ENCODE measurements at regions not wholly inside any gene's neighbourhood (a gene's known extent, or its start where the extent isn't known, plus 50 kb on each side); places are given as distances from the start of the nearest gene placed in this dataset.

DNA sequence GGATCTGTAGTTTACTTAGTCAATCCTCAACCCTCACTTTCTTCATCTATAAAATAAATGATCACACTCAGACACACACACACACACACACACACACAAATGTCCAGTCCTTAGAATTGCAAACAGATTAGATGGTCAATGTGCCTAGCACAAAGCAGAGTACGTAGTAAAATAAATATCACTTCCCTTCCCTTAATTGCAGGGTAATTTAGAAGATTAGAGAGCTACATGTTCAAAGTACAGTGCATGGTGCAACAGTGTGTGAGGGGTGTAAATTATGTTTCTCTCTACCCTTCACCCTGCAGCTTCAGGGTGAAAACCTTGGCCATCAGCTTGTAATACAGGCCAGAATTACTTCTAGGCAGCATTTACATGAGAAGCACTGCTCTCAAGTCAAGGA, 187.0 kb upstream of the GHITM start:
- TF ChIP-seq, protein P1, sequence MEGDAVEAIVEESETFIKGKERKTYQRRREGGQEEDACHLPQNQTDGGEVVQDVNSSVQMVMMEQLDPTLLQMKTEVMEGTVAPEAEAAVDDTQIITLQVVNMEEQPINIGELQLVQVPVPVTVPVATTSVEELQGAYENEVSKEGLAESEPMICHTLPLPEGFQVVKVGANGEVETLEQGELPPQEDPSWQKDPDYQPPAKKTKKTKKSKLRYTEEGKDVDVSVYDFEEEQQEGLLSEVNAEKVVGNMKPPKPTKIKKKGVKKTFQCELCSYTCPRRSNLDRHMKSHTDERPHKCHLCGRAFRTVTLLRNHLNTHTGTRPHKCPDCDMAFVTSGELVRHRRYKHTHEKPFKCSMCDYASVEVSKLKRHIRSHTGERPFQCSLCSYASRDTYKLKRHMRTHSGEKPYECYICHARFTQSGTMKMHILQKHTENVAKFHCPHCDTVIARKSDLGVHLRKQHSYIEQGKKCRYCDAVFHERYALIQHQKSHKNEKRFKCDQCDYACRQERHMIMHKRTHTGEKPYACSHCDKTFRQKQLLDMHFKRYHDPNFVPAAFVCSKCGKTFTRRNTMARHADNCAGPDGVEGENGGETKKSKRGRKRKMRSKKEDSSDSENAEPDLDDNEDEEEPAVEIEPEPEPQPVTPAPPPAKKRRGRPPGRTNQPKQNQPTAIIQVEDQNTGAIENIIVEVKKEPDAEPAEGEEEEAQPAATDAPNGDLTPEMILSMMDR (IDR thresholded peaks at IDR 0.05), result no peak
- TF ChIP-seq POLR2A (IDR thresholded peaks at IDR 0.05) (no peak), EP300 (IDR thresholded peaks at IDR 0.05) (no peak), POLR2AphosphoS5 (IDR thresholded peaks at IDR 0.05) (no peak)
